Activated naive CD8-positive, alpha-beta T cell treated with anti-CD3 and anti-CD28 coated beads, Interleukin-2, amount 50 U/mL, for 24 hours (primary cell): ENCODE measurements at regions not wholly inside any gene's neighbourhood (a gene's known extent, or its start where the extent isn't known, plus 50 kb on each side); places are given as distances from the start of the nearest gene placed in this dataset.

Experiments used
- ATAC-seq: fragments of 150-1000 bp; cut with Tn5 transposase; one replicate; pipeline ENCODE4 v1.10.0; 2021
- DNase-seq: peaks from one replicate; pipeline ENCODE4 v3.0.0; 2021
- H3K27ac Mint-ChIP-seq: one replicate; pipeline ENCODE4 v1.8.0; 2021; ENCODE audit warnings: mild to moderate bottlenecking, mixed read lengths
- H3K27me3 Mint-ChIP-seq: one replicate; pipeline ENCODE4 v1.8.0; 2021; ENCODE audit warnings: mixed read lengths
- H3K36me3 Mint-ChIP-seq: one replicate; pipeline ENCODE4 v1.8.0; 2021; ENCODE audit warnings: low read depth, mixed read lengths
- H3K4me1 Mint-ChIP-seq: one replicate; pipeline ENCODE4 v1.8.0; 2021; ENCODE audit warnings: mixed read lengths
- H3K4me3 Mint-ChIP-seq: one replicate; pipeline ENCODE4 v1.8.0; 2021; ENCODE audit warnings: mild to moderate bottlenecking, moderate library complexity, mixed read lengths
- H3K9me3 Mint-ChIP-seq: one replicate; pipeline ENCODE4 v1.8.0; 2021; ENCODE audit warnings: mixed read lengths

DNA sequence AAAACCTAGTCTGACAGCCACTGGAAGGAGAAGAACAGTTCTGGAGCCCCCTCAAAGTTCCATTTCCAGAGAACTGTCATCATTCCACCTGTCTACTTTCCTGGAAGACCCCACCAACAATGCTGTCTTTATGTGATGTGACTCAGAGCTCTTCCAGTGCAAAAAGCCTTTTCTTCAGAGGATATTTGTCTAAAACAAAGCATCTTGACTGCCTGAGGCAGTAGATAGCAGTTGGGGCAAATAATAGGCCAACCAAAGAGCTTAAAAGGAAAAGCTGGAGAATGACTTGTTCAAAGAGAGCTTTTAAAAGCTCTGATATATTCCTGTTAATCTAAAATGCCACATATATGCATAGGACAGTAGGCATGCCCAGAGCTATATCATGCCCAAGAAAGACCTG lies 62.6 kb downstream of the MIS18A start:
- no peak for ATAC-seq
- peaks cover 10% of the 10 kb centered on the region for H3K27me3 Mint-ChIP-seq
- H3K4me3 Mint-ChIP-seq: no peak overlapping the region
- DNase-seq: no peak
- no peaks in the 10 kb centered on the region for H3K4me1 Mint-ChIP-seq
- H3K36me3 Mint-ChIP-seq: no peaks in the 10 kb centered on the region
- peaks cover 13% of the 10 kb centered on the region for H3K9me3 Mint-ChIP-seq
- H3K27ac Mint-ChIP-seq: no peak overlapping the region

DNA sequence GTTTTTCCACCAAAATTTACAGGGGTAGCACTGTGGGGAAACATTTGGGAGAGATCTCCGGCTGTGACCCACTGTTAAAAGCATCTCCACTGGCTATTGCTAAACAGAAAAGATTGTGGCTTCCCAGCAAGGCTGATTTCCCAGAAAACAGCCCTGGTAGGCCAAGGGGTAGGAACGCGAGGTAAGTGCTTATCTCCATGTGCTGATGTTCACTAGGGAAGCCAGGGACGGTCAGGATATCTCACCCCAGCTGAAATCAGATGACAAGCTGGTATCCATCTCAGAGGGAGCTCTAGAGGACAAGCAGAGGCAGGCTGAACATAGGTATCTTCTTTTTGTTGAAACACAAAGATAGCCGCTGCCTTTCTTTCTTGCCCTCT lies 63.6 kb downstream of the MIS18A start:
- DNase-seq (no peak), ATAC-seq (no peak)
- peaks cover 10% of the 10 kb centered on the region for H3K27me3 Mint-ChIP-seq
- no peaks in the 10 kb centered on the region for H3K4me1 Mint-ChIP-seq
- H3K36me3 Mint-ChIP-seq: no peaks in the 10 kb centered on the region
- peaks cover 5% of the 10 kb centered on the region for H3K9me3 Mint-ChIP-seq
- H3K27ac Mint-ChIP-seq: no peak overlapping the region
- no peak overlapping the region for H3K4me3 Mint-ChIP-seq

DNA sequence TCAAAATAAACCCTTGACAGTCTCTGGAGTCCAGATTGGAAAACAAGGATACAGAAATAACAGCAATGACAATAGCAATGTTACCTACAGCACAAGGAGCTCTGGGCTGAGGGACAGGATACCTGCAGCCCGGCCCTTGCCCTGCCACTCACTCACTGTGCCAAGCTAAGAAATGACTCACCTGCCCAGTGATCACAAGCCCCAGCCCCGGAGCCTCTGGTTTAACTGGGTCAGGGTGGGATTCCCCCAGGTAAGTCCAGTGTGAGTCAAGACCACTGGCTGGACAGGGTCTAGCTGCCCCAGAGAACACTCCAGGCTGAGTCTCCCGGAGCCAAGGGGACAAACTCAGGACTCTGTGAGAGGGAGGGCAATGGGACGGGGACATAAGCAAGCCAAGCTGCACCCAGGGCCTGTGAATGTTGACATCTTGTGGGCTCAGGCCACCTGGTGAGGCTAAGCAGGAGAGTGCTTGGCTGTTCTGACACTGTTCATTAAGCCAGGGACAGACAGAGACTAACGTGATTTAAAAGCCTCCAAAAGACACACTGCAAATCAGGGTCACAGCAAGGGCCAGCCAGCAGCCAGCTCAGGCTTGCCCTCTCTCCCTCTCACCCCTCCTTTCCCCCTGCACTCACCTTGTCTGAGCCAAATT lies 64.1 kb downstream of the MIS18A start:
- ATAC-seq (no peak), DNase-seq (no peak)
- no peak overlapping the region for H3K4me3 Mint-ChIP-seq
- H3K4me1 Mint-ChIP-seq: no peaks in the 10 kb centered on the region
- H3K9me3 Mint-ChIP-seq: peaks cover 5% of the 10 kb centered on the region
- H3K36me3 Mint-ChIP-seq: no peaks in the 10 kb centered on the region
- H3K27ac Mint-ChIP-seq: no peak overlapping the region
- peaks cover 10% of the 10 kb centered on the region for H3K27me3 Mint-ChIP-seq

DNA sequence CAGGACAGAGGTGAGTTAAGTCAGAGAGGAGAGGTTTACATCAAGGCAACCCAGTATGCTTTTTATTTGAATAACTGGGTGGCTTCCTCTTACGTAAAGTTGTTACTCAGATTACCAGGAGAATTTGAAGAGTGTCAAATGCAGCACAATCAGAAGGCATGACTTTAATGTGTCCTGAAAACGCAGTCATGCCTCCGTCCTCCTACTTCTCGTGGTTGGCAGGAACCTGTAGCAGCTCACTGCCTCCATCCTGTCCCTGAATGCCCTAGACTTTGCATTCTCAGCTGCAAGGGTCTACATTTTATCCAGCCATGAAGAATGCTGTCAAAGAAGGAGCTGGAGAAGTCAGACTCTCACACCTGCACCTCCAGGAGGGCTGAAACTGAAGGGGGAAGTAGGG lies 66.7 kb downstream of the MIS18A start:
- peaks cover under 1% of the 10 kb centered on the region for H3K27me3 Mint-ChIP-seq
- no peak overlapping the region for H3K4me3 Mint-ChIP-seq
- peaks cover 7% of the 10 kb centered on the region for H3K9me3 Mint-ChIP-seq
- ATAC-seq: no peak
- H3K4me1 Mint-ChIP-seq: no peaks in the 10 kb centered on the region
- no peak overlapping the region for H3K27ac Mint-ChIP-seq
- DNase-seq: no peak
- H3K36me3 Mint-ChIP-seq: no peaks in the 10 kb centered on the region

- Mint-ChIP-seq H3K36me3 (no peaks in the 10 kb centered on the region), H3K4me1 (no peaks in the 10 kb centered on the region)
These were observed 67.5 kb downstream of the MIS18A start for GRCh38 chr21:32211306-32211705.

DNA sequence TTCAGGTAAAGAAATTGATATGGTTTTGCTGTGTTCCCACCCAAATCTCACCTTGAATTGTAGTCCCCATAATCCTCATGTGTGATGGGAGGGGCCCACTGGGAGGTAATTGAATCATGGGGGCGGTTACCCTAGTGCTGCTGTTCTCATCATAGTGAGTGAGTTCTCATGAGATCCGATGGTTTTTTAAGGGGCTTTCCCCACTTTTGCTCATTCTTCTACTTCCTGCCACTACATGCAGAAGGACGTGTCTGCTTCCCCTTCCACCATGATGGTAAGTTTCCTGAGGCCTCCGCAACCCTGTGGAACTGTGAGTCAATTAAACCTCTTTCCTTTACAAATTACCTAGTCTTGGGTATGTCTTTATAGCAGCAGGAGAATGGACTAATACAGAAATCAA lies 69.3 kb downstream of the MIS18A start:
- H3K4me1 Mint-ChIP-seq: no peaks in the 10 kb centered on the region
- peaks cover 6% of the 10 kb centered on the region for H3K9me3 Mint-ChIP-seq
- no peaks in the 10 kb centered on the region for H3K27me3 Mint-ChIP-seq
- no peak overlapping the region for H3K27ac Mint-ChIP-seq
- no peak for DNase-seq
- no peak for ATAC-seq
- H3K4me3 Mint-ChIP-seq: no peak overlapping the region
- no peaks in the 10 kb centered on the region for H3K36me3 Mint-ChIP-seq

More at GRCh38 chr21:32211306-32211705, 67.5 kb downstream of the MIS18A start:
- Mint-ChIP-seq H3K27ac (no peak overlapping the region), H3K27me3 (no peaks in the 10 kb centered on the region), H3K9me3 (peaks cover 6% of the 10 kb centered on the region), H3K4me3 (no peak overlapping the region)
- no peak for DNase-seq
- no peak for ATAC-seq

DNA sequence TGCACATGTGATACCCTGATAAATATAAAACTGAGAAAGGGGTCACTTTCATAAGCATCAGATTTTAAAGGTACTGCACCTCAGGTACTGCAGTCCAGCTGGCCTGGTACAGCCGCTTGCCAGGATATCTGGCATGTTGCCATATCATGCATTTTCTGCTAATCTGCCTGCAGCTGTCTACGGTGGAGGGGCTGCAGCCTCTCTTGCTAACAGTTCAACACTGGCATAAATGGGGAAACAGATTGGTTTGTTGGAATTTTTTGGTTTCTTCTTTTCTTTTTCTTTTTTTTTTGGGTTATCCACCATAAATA lies 71.5 kb downstream of the MIS18A start:
- no peaks in the 10 kb centered on the region for H3K4me1 Mint-ChIP-seq
- H3K9me3 Mint-ChIP-seq: peaks cover 9% of the 10 kb centered on the region
- no peaks in the 10 kb centered on the region for H3K36me3 Mint-ChIP-seq

GRCh38 chr21:32206631-32207405 lies 72.0 kb downstream of the MIS18A start:
- Mint-ChIP-seq H3K27ac (no peak overlapping the region), H3K4me1 (no peaks in the 10 kb centered on the region), H3K27me3 (no peaks in the 10 kb centered on the region), H3K4me3 (no peak overlapping the region), H3K9me3 (peaks cover 9% of the 10 kb centered on the region), H3K36me3 (no peaks in the 10 kb centered on the region)
- no peak for DNase-seq
- ATAC-seq: no peak

More for the DNA sequence above, 71.5 kb downstream of the MIS18A start:
- Mint-ChIP-seq H3K4me3 (no peak overlapping the region), H3K27me3 (no peaks in the 10 kb centered on the region), H3K27ac (no peak overlapping the region)
- DNase-seq (no peak), ATAC-seq (no peak)

DNA sequence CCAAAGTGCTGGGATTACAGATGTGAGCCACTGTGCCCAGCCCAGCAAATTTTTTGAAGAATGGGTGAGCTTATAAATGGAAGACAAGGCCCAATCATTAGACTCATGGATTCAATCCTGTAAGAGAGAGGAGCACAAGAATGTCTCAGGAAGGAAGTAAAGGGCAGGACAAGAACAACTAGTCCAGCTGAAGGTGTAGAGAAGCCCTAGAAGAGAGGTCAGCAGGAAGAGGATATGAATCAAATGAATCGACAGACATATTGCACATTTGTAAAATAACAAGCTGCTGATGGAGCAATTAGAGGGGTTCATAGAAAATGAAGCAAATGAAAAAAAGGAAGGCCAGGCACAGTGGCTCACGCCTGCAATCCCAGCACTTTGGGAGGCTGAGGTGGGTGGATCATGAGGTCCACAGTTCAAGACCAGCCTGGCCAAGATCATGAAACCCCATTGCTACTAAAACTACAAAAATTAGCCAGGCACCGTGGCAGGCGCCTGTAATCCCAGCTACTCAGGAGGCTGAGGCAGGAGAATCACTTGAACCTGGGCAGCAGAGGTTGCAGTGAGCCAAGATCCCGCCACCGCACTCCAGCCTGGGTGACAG lies 74.9 kb downstream of the MIS18A start:
- Mint-ChIP-seq H3K4me1 (no peaks in the 10 kb centered on the region), H3K9me3 (peaks cover 4% of the 10 kb centered on the region), H3K4me3 (no peak overlapping the region), H3K27me3 (no peaks in the 10 kb centered on the region), H3K27ac (no peak overlapping the region), H3K36me3 (no peaks in the 10 kb centered on the region)
- DNase-seq (no peak), ATAC-seq (no peak)

- H3K36me3 Mint-ChIP-seq: no peaks in the 10 kb centered on the region
- H3K9me3 Mint-ChIP-seq: peaks cover 4% of the 10 kb centered on the region
These were observed 78.8 kb downstream of the MIS18A start for GRCh38 chr21:32200029-32200428.

GRCh38 chr21:32198384-32198783 lies 80.5 kb downstream of the MIS18A start:
- H3K4me1 Mint-ChIP-seq: no peaks in the 10 kb centered on the region
- H3K4me3 Mint-ChIP-seq: no peak overlapping the region
- ATAC-seq: no peak
- no peaks in the 10 kb centered on the region for H3K36me3 Mint-ChIP-seq
- no peaks in the 10 kb centered on the region for H3K9me3 Mint-ChIP-seq
- no peak for DNase-seq
- no peak overlapping the region for H3K27ac Mint-ChIP-seq
- H3K27me3 Mint-ChIP-seq: no peaks in the 10 kb centered on the region

More at GRCh38 chr21:32200029-32200428, 78.8 kb downstream of the MIS18A start:
- Mint-ChIP-seq H3K27me3 (no peaks in the 10 kb centered on the region), H3K4me1 (no peaks in the 10 kb centered on the region), H3K4me3 (no peak overlapping the region), H3K27ac (no peak overlapping the region)
- DNase-seq: no peak
- no peak for ATAC-seq

- DNase-seq: no peak
- Mint-ChIP-seq H3K4me1 (no peaks in the 10 kb centered on the region), H3K9me3 (no peaks in the 10 kb centered on the region), H3K36me3 (no peaks in the 10 kb centered on the region), H3K27me3 (no peaks in the 10 kb centered on the region), H3K27ac (no peak overlapping the region), H3K4me3 (no peak overlapping the region)
- no peak for ATAC-seq
These were observed 81.0 kb downstream of the MIS18A start for GRCh38 chr21:32197896-32198295.

GRCh38 chr21:32196001-32196400 lies 82.8 kb downstream of the MIS18A start:
- H3K27me3 Mint-ChIP-seq: peaks cover 4% of the 10 kb centered on the region
- H3K27ac Mint-ChIP-seq: no peak overlapping the region
- no peaks in the 10 kb centered on the region for H3K36me3 Mint-ChIP-seq
- no peaks in the 10 kb centered on the region for H3K4me1 Mint-ChIP-seq
- H3K4me3 Mint-ChIP-seq: no peak overlapping the region
- DNase-seq (no peak), ATAC-seq (no peak)
- no peaks in the 10 kb centered on the region for H3K9me3 Mint-ChIP-seq

GRCh38 chr21:32193098-32193465 lies 85.8 kb downstream of the MIS18A start:
- no peak for DNase-seq
- no peak overlapping the region for H3K4me3 Mint-ChIP-seq
- no peaks in the 10 kb centered on the region for H3K36me3 Mint-ChIP-seq
- no peak overlapping the region for H3K27ac Mint-ChIP-seq
- no peaks in the 10 kb centered on the region for H3K4me1 Mint-ChIP-seq
- H3K9me3 Mint-ChIP-seq: no peaks in the 10 kb centered on the region
- no peak for ATAC-seq
- H3K27me3 Mint-ChIP-seq: peaks cover 8% of the 10 kb centered on the region

DNA sequence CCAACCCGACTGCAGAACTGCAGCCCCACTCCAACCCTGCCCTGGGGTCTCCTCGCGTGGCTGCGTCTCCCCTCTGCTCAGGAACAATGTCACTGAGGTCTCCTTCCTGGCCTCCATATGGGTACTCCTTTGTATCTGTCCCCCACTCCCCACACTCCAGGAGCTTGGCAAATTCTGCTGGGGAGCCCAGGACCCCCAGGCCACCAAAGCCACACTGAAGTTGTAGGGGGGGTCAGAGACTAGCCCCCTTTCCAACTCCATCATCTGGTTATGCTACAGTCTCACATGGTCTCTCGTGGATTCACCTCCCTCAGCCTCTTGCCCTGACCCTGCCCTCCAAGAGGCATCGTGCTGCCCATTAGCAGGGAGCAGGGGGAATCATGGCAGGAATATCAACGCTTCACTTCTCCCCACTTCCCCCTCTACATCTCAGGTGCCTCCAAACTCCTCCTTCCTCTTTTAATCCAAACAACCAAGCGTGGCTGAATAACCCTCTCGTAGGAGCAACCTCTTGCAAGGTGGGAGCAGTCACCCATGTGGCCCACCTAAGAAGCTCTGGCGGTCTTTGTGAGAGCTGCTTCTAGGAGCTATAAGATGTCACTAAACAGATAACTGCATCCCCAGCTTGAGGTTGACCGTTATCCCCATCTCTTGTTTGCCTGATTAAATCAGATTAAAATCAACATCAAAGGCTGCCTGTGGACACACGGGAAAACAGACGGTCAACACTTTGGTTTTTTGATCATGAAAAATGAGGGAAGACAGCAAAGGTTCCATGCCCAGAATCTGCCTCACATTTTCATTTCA lies 86.4 kb downstream of the MIS18A start:
- DNase-seq: no peak
- ATAC-seq: no peak
- peaks cover 8% of the 10 kb centered on the region for H3K27me3 Mint-ChIP-seq
- no peak overlapping the region for H3K27ac Mint-ChIP-seq
- no peaks in the 10 kb centered on the region for H3K36me3 Mint-ChIP-seq
- no peaks in the 10 kb centered on the region for H3K4me1 Mint-ChIP-seq
- no peaks in the 10 kb centered on the region for H3K9me3 Mint-ChIP-seq
- no peak overlapping the region for H3K4me3 Mint-ChIP-seq
